MV-4-11 (cell line): ENCODE measurements at regions not wholly inside any gene's neighbourhood (a gene's known extent, or its start where the extent isn't known, plus 50 kb on each side); places are given as distances from the start of the nearest gene placed in this dataset.

Source experiments
- DNase-seq: peaks from one replicate; lab custom pipeline; 2025; lab: John Stamatoyannopoulos, UW

GRCh38 chr13:73800011-73800410 is 334.2 kb downstream of the KLF12 start:
- DNase-seq: no peak

GRCh38 chr13:73794755-73795154 is 339.4 kb downstream of the KLF12 start:
- no peak for DNase-seq

- no peak for DNase-seq
Observed at GRCh38 chr13:73793361-73793760, 340.8 kb downstream of the KLF12 start.

- no peak for DNase-seq
Observed at GRCh38 chr13:73792796-73793195, 341.4 kb downstream of the KLF12 start.

GRCh38 chr13:73782450-73783449 is 351.5 kb downstream of the KLF12 start:
- no peak for DNase-seq

GRCh38 chr13:73781384-73781783 is 352.8 kb downstream of the KLF12 start:
- no peak for DNase-seq

- DNase-seq: no peak
Observed at GRCh38 chr13:73779881-73780280, 354.3 kb downstream of the KLF12 start.

GRCh38 chr13:73778242-73778864 is 355.9 kb downstream of the KLF12 start:
- no peak for DNase-seq

- no peak for DNase-seq
Observed at GRCh38 chr13:73777134-73777533, 357.1 kb downstream of the KLF12 start.

GRCh38 chr13:73776151-73776785 is 357.9 kb downstream of the KLF12 start:
- no peak for DNase-seq

GRCh38 chr13:73773168-73773549 is 361.0 kb downstream of the KLF12 start:
- DNase-seq: no peak

GRCh38 chr13:73772449-73773167 is 361.6 kb downstream of the KLF12 start:
- DNase-seq: no peak

GRCh38 chr13:73767747-73768315 is 366.4 kb downstream of the KLF12 start:
- no peak for DNase-seq

- DNase-seq: no peak
Observed at GRCh38 chr13:73767191-73767741, 366.9 kb downstream of the KLF12 start.

GRCh38 chr13:73765651-73766384 is 368.4 kb downstream of the KLF12 start:
- no peak for DNase-seq

GRCh38 chr13:73759434-73759833 is 374.8 kb downstream of the KLF12 start:
- DNase-seq: no peak

GRCh38 chr13:73757481-73758233 is 376.5 kb downstream of the KLF12 start:
- no peak for DNase-seq

GRCh38 chr13:73754727-73755292 is 379.4 kb downstream of the KLF12 start:
- peak; percentile 14 for DNase-seq

- DNase-seq: no peak
Observed at GRCh38 chr13:73754241-73754640, 380.0 kb downstream of the KLF12 start.

- no peak for DNase-seq
Observed at GRCh38 chr13:73751290-73751689, 382.9 kb downstream of the KLF12 start.
